Vagina (tissue), 2 donors: ENCODE measurements at regions not wholly inside any gene's neighbourhood (a gene's known extent, or its start where the extent isn't known, plus 50 kb on each side); places are given as distances from the start of the nearest gene placed in this dataset.

Source experiments
- POLR2AphosphoS5 ChIP-seq, 2 donors: sonication (generic); formaldehyde crosslinking; IDR thresholded peaks; one replicate each; pipeline ENCODE4 v1.9.0; 2017; ENCODE audit warnings: antibody characterized with exemption in 2 of 2, mild to moderate bottlenecking in 2 of 2, low read depth in 1 of 2; ENCODE audit not compliant: insufficient read depth in 1 of 2
- TF ChIP-seq, protein P1 (sequence below), 3 experiments: fragments of 450-650 bp in 2 of 3; fragments of 200-600 bp in 1 of 3; sonication (generic) in 1 of 3; IDR thresholded peaks; one replicate each; pipeline ENCODE4 v1.5.1; 2017 to 2019; ENCODE audit warnings: antibody characterized with exemption in 3 of 3, mild to moderate bottlenecking in 2 of 3, moderate library complexity in 2 of 3

DNA sequence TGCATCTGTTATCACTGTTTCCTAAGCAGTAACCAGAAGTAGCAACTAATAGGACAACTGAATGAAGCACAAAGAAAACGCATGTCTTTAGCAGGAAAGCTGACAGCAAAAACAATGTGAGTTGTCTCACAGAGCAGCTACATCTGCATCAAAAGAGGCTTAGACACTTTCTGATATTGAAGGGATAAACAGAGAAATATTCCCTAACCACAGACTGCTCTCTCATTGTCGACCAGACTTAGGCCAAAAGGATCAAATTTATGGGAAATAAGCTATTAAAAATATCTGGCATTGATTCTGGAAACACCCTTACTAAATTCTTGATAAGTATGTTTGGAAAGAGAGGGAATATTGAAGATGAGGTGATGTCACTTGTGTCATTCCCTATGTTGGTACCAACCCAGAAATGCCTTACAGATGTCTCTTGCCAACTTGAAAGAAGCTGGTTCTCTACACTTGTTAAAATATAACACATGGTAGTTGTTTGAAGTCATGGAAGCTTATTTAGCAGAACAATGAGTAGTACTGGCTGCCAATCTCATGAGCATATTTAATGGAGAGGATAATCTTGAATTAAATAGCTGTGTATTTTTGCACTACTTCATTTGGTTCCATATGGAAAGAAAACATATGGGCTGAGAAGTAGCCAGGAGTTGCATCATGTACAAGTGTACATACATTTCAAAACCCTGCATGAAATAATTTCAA lies 929.3 kb upstream of the MAN1A1 start:
- TF ChIP-seq, protein P1, sequence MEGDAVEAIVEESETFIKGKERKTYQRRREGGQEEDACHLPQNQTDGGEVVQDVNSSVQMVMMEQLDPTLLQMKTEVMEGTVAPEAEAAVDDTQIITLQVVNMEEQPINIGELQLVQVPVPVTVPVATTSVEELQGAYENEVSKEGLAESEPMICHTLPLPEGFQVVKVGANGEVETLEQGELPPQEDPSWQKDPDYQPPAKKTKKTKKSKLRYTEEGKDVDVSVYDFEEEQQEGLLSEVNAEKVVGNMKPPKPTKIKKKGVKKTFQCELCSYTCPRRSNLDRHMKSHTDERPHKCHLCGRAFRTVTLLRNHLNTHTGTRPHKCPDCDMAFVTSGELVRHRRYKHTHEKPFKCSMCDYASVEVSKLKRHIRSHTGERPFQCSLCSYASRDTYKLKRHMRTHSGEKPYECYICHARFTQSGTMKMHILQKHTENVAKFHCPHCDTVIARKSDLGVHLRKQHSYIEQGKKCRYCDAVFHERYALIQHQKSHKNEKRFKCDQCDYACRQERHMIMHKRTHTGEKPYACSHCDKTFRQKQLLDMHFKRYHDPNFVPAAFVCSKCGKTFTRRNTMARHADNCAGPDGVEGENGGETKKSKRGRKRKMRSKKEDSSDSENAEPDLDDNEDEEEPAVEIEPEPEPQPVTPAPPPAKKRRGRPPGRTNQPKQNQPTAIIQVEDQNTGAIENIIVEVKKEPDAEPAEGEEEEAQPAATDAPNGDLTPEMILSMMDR (IDR thresholded peaks at IDR 0.05), result no peak
- no peak for TF ChIP-seq POLR2AphosphoS5 (IDR thresholded peaks at IDR 0.05; ENCODE audit: insufficient read depth in 1 of 2, low read depth in 1 of 2)
